GM23248 (cell line): ENCODE measurements at regions not wholly inside any gene's neighbourhood (a gene's known extent, or its start where the extent isn't known, plus 50 kb on each side); places are given as distances from the start of the nearest gene placed in this dataset.

Experiments used
- EZH2 ChIP-seq: fragments of 200-600 bp; sonication (generic); IDR thresholded peaks from 2 replicates; pipeline ENCODE4 v1.6.1; 2018; ENCODE audit warnings: antibody characterized with exemption, mild to moderate bottlenecking; ENCODE audit not compliant: insufficient read depth, poor library complexity, severe bottlenecking
- EZH2phosphoT487 ChIP-seq: fragments of 200-600 bp; sonication (generic); IDR thresholded peaks from 2 replicates; pipeline ENCODE4 v1.6.1; 2018; ENCODE audit warnings: antibody characterized with exemption, moderate library complexity, mild to moderate bottlenecking, low read depth; ENCODE audit not compliant: insufficient read depth

GRCh38 chr22:22995166-22995565 is 75.2 kb upstream of the GNAZ start:
- TF ChIP-seq EZH2phosphoT487 (no peak), EZH2 (no peak)
